AML-193 (cell line): ENCODE measurements at regions not wholly inside any gene's neighbourhood (a gene's known extent, or its start where the extent isn't known, plus 50 kb on each side); places are given as distances from the start of the nearest gene placed in this dataset.

ENCODE experiments used
- DNase-seq, 2 experiments: peaks; one replicate each; lab custom pipeline; 2025; lab: John Stamatoyannopoulos, UW

DNA sequence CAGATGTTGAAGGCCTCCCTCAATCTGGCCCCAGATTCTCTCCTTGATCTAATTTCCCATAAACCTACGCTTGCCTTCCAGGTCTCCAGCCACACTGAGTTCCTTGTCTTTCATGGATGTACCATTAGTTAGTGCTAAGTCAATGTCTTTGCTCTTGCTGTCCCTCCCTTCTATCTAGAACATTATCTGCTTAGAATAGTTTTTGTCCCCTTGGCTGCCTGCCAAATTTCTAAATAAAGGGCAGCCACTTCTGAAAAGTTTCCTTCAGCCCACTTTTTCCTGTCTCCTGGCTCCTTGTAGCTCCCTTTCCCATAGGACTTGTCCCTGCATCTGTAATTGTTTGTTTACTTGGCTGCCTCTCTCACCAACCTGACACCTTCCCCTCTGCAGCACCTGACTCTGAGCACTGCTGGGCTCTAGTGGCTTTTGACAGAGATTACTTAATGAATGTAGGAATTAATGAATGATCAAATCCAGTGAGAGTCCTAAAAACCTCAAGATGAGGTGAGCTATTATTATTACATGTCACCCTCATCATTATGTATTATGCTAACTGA is 58.3 kb downstream of the CXCL12 start:
- no peak for DNase-seq

DNA sequence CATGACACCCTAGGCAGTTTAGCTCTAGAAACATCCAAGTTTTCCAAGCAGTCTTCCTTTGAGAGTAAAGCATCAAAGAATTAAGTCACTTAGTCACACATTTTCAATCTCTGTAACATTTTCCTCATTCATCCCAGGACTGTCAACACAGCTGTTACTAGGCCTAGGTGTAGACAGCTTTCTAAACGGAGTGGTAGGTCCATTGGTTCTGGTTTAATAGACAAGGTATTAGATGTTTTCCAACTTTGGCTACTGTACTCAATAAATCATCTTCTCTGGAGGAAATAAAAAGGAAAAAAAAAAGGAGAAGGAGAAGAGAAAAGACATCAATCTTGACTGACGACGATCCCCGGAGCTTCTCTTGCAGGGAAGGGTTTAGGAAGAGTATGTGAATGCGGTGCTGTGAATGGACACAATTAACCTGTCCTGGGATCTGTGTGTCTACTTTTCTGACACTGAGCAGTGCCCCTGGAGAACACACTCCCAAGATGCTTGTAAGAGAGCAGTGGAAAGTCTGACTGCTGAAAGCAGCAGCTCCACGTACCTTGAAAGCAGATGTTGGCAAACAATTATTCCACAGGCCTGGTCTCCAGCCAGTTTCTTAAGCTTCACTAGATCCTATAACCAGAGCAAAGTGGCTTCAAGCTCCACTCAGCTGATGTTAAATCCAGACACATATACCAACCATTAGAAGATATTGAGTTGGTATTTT is 59.1 kb downstream of the CXCL12 start:
- DNase-seq = no peak

DNA sequence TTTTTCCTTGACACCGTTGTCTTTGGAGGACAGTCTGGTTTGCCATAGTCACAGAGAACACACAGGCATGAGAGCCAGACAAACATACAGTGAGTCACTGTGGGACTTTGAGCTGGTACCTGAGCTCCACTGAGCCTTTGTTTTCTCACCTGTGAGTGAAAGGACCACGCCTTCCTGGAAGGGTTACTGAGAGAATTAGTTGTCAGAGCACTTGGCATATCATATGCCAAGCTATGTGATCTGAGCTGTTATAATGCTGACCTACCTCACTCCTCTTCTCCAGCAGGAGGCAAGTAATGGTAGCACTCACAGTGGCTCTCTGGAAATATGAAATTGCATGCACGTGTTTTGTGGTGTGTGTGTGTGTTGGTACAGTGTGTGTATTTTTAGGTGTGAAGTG is 59.7 kb downstream of the CXCL12 start:
- no peak for DNase-seq

- no peak for DNase-seq
These were observed 61.1 kb downstream of the CXCL12 start for GRCh38 chr10:44323838-44324237.

DNA sequence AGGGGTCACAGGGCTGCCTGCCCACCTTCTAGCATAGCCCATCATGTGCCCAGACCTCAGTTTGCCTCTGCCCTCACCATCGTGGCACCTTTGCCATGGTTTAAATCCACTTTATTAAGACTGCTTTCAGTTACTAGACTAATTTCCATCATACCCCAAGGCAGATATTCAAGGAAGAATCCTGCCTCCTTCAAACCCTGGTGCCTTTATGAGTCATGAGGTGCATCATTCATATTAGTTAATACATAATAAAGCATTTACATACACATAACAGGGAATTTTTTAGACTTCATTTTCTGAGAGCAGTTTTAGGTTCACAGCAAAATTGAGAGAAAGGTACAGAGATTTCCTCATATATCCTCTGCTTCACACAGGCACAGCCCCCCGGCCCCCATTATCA is 62.8 kb downstream of the CXCL12 start:
- DNase-seq = no peak

- no peak for DNase-seq
These were observed 64.1 kb downstream of the CXCL12 start for GRCh38 chr10:44320756-44321155.

DNA sequence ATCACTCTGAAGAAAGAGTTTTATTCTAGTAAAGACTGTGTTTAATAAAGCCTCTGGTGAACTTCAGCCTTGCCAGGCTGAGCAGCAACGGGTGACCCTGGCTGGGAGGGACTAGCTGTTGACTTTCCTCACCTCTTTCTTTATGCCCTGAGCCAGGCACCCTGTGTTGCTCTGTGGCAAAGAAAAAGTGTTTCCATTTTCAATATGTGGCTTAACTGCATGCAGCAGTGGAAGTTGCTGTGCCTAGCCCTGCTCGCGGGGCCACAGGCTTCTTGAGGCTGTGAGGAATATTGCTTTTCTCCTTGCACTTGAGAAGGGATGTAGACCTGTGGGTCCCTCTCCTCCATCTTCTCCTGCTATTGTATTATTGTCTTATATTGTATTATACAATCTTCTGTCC is 67.0 kb downstream of the CXCL12 start:
- DNase-seq = no peak

- no peak for DNase-seq
These were observed 68.0 kb downstream of the CXCL12 start for GRCh38 chr10:44316922-44317215.

DNA sequence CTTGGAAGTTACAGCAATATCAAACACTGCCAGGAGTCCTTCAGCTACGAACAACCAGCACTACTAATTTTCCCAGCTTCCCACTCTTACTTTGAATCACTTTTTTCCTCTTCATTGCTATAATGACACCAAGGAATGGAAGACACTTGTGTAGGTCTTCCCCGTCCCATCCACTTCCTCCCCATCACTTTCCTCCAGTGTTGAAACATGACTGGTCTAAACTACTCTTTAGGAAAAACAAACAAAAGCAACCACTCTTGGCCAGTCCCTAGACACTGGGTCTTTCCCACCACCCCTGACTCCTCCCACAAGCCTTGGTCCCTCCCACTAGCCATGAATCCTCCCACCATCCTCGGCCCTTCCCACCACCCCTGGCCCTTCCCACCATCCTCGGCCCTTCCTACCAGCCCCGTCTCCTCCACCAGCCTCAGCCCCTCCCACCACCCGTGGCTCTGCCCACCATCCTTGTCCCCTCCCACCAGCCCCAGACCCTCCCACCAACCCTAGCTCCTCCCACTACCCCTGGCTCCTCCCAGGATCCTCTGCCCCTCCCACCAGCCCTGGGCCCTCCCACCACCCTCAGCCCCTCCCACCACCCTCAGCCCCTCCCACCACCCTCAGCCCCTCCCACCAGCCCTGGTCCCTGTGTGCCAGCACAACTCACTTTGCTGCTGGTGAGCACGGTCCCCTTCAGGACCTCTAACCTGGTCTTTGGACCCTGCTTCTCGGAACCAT is 68.5 kb downstream of the CXCL12 start:
- no peak for DNase-seq

DNA sequence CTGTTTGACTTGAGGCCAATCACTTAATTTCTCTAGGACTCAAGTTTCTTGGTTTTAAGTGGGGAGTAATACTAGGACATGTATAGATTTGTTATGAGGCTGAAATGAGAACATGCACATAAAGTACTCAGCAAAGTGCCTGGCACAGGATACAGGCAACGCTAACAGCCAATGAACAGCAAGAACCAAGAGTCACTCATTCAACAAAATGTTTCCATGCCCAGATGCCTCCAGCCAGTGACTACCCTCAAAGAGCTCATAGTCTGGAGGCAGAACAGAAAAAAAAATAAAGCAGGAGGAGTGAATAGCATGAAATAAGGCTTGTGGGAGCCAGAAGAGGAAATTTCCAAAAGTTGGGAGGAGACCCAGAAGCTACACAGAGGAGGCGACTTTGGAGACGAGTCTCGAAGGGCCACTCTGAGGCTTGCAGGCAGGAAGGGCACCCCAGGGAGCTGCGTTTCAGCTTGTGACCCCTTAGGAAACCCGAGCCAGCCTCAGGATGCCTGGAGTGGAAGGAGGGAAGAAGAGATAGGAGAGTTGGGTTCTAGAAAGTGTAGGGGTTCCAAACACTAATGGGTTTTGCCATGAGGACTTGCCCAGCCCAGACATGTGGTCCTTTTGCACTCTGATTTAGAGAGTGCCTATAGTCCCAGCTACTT is 70.0 kb downstream of the CXCL12 start:
- DNase-seq = no peak

- no peak for DNase-seq
These were observed 71.1 kb downstream of the CXCL12 start for GRCh38 chr10:44313761-44314165.

GRCh38 chr10:44312401-44312800 is 72.5 kb downstream of the CXCL12 start:
- DNase-seq = no peak

- DNase-seq = no peak
These were observed 73.3 kb downstream of the CXCL12 start for GRCh38 chr10:44311563-44312051.

GRCh38 chr10:44310762-44311562 is 73.9 kb downstream of the CXCL12 start:
- no peak for DNase-seq

DNA sequence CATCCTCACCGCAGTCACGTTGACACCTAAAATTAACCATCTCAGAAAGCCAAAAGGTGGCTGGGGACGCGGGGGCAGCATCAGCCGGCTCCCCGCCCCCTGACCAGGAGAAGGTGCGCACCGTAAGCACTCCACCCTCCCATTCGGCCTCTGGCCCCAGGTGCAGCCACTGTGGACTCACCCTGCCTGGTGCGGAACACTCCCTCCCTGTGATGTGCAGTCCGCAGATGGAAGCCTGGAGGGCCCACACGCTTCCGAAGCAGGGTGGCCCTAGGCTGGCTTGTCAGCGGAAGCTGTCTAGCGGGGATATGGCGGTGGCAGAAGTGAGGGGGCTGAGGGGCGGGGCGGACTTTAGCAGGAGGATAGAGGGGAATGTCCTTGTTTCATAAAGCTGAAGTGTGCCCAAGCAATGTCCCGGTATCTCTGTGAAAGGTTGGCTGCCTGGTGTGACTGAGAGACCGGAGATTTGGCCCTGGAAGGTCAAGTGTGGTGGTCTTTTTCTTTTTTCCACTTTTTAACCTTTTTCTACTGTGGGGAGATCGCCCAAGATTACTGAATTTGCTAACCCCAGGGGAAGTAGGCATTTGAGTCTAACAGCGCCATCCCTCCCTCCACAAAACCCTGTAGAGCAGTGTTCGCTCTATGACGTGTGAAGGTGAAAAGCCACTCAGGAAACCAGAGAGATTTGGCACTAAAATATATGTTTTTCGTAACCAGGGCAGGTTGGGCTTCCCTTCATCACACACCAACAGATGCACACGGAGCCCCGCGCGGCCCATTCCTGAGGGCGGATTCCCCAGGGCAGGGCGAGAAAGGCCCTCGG is 74.7 kb downstream of the CXCL12 start:
- DNase-seq = no peak

DNA sequence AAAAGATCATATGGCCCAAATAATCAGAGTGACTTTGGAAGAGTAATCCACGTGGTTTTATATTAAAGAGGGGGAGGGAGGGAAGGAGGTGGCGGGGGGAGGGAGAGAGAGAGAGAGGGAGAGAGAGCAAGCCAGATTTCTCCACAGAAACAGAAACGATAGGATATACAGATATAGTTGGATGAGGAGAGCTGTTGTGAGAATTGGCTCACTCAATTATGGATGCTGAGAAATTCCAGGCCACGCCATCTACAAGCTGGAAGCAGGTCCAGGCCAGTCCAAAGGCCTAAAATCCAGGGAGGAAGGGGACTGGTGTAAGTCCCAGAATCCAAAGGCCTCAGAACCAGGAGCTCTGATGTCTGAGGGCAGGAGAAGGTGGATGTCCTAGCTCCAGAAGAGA is 75.5 kb downstream of the CXCL12 start:
- DNase-seq = no peak

- no peak for DNase-seq
These were observed 76.0 kb downstream of the CXCL12 start for GRCh38 chr10:44308935-44309334.

DNA sequence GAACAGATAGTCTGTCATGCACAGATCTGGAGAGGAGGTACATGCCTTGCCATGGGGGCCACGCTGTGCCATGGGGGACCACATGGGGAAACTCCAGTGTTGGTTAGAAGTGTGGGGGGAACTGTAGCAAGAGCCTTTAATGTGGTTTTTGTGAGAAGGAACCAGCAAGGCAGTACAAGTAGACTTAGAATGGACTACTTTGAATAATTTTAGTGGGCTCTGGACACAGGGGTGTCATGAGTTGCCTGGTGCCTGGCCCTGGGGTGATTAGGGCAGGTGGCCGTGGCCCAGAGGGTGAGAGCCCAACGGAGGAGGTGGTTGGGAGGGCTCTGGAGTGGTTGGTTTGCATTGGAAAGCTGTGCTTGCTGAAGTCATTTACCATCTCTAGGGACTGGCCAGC is 77.2 kb downstream of the CXCL12 start:
- DNase-seq = no peak

- DNase-seq = no peak
These were observed 78.1 kb downstream of the CXCL12 start for GRCh38 chr10:44306762-44307161.

GRCh38 chr10:44306147-44306710 is 78.7 kb downstream of the CXCL12 start:
- DNase-seq = no peak
